ENCODE measurements at regions not wholly inside any gene's neighbourhood (a gene's known extent, or its start where the extent isn't known, plus 50 kb on each side); places are given as distances from the start of the nearest gene placed in this dataset.

DNA sequence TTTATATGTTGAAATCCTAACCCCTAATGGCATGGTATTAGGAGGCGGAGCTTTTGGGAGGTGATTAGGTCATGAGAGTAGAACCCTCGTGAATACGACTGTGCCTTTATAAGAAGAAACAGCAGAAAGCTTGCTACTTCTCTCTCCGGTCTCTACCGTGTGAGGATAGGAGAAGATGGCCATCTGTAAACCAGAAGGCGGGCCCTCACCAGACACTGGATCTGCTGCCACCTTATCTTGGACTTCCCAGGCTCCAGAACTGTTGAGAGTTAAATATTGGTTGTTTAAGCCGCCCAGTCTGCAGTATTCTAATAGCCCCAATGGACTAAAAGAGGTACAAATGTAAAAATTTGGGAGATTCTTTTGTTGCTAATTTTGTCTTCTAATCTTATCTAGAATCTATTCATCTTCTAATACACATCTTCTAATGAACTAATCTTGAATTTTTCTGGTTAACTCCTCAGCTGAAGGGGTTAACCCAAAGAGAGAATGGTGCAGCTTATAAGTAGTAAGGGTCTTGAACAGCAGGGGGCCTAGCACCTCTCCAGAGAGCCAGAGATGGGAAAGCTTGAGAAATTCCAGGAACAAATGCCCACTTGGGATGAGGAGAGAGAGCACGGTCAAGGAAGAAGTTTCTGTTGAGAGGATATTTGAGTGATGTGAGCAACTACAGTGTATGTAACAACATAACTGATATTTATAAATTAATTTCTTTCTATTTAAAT, 264.0 kb upstream of the GRIP1 start:
- DNase-seq = no peak
- no peak for TF ChIP-seq POLR2A (IDR thresholded peaks at IDR 0.05)
- TF ChIP-seq, protein P1, sequence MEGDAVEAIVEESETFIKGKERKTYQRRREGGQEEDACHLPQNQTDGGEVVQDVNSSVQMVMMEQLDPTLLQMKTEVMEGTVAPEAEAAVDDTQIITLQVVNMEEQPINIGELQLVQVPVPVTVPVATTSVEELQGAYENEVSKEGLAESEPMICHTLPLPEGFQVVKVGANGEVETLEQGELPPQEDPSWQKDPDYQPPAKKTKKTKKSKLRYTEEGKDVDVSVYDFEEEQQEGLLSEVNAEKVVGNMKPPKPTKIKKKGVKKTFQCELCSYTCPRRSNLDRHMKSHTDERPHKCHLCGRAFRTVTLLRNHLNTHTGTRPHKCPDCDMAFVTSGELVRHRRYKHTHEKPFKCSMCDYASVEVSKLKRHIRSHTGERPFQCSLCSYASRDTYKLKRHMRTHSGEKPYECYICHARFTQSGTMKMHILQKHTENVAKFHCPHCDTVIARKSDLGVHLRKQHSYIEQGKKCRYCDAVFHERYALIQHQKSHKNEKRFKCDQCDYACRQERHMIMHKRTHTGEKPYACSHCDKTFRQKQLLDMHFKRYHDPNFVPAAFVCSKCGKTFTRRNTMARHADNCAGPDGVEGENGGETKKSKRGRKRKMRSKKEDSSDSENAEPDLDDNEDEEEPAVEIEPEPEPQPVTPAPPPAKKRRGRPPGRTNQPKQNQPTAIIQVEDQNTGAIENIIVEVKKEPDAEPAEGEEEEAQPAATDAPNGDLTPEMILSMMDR (IDR thresholded peaks at IDR 0.05) = no peak
- Histone ChIP-seq H3K27me3 (no peaks in the 10 kb centered on the region), H3K4me3 (no peak overlapping the region), H3K4me1 (no peaks in the 10 kb centered on the region), H3K9me3 (no peaks in the 10 kb centered on the region), H3K27ac (no peak overlapping the region), H3K36me3 (ENCODE audit: low read depth, missing control alignments) (no peaks in the 10 kb centered on the region)
- intact Hi-C loops (cut with DNase I; ENCODE audit: low total_unique reads) = no loop called here
- WGBS, 2 donors = 91 to 92% methylated on average over 8 of the region's 8 CpGs

DNA sequence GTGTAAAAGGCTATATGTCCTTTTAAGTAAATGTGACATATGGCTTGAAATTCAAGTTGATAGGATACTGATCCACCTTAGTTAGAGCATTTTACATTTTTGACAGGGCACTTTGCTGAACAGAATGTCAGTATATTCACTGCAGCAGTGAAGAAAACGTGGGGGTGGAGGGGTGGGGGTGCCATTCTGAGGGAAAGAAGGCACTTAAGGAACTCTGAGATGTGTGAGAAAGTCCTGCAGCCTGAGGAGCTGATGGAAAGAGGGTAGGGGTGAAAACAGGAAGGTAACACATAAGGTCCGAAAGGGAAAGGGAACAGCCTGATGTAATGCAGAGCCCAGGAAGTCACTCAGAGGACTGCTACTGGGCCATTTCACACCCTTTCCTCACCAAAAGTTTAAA, 265.5 kb upstream of the GRIP1 start:
- H3K9me3 ChIP-seq = no peaks in the 10 kb centered on the region
- no peak for TF ChIP-seq POLR2A (IDR thresholded peaks at IDR 0.05)
- TF ChIP-seq, protein P1 (IDR thresholded peaks at IDR 0.05) = no peak
- H3K27ac ChIP-seq = no peak overlapping the region
- no peaks in the 10 kb centered on the region for H3K27me3 ChIP-seq
- WGBS, 2 donors = 65 to 72% methylated on average over 2 of the region's 2 CpGs
- no peaks in the 10 kb centered on the region for H3K36me3 ChIP-seq (ENCODE audit: low read depth, missing control alignments)
- no peak overlapping the region for H3K4me3 ChIP-seq
- no peaks in the 10 kb centered on the region for H3K4me1 ChIP-seq
- DNase-seq = no peak
- intact Hi-C loops (cut with DNase I; ENCODE audit: low total_unique reads) = no loop called here

DNA sequence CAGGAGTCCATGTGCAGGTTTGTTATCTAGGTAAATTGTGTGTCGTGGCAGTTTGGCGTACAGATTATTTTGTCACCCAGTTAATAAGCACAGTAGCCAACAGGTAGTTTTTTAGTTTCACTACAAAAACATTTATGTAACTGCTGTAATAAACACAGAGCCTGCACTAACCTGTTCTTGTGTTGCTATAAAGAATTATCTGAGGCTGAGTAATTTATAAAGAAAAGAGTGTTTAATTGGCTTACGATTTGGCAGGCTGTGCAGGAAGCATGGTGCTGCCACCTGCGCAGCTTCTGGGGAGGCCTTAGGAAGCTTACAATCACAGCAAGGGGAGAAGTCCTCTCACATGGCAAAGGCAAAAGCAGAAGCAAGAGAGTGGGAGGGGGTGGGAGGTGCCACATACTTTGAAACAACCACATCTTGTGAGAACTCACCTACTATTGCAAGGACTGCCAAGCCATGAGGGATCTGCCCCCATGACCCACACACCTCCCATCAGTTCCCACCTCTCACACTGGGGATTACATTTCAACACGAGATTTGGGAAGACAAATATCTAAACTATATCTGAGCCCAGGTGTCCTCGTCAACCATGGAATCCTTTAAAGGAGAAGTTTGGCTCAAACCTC, 266.4 kb upstream of the GRIP1 start:
- intact Hi-C loops (cut with DNase I; ENCODE audit: low total_unique reads) = no loop called here
- Histone ChIP-seq H3K36me3 (ENCODE audit: low read depth, missing control alignments) (no peaks in the 10 kb centered on the region), H3K27me3 (no peaks in the 10 kb centered on the region), H3K27ac (no peak overlapping the region), H3K4me1 (no peaks in the 10 kb centered on the region), H3K9me3 (no peaks in the 10 kb centered on the region), H3K4me3 (no peak overlapping the region)
- TF ChIP-seq POLR2A (IDR thresholded peaks at IDR 0.05) = no peak
- TF ChIP-seq, protein P1 (IDR thresholded peaks at IDR 0.05) = no peak
- 82 to 91% methylated on average over 6 of the region's 6 CpGs for WGBS, 2 donors
- DNase-seq = no peak

DNA sequence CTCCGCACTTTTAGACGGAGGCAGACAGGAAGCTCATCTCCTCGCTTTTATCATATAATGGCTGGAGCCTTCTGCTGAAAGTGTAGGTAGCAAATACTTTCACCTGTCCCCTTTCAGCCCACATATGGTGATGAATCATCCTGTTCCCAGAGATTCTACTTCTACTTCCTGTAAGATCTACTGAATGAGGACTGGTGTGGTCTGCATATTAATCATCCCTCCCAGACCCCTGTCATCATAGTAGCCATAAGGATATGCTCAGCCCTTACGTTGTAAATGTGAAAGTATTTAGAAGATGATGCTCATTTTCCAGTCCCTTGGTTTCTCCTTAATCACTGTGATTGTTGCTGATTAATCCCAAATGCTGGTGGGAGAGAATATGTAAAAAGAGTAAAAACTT, 268.2 kb upstream of the GRIP1 start:
- H3K27ac ChIP-seq = no peak overlapping the region
- H3K4me3 ChIP-seq = no peak overlapping the region
- H3K36me3 ChIP-seq (ENCODE audit: low read depth, missing control alignments) = no peaks in the 10 kb centered on the region
- no peak for DNase-seq
- no peaks in the 10 kb centered on the region for H3K27me3 ChIP-seq
- TF ChIP-seq, protein P1 (IDR thresholded peaks at IDR 0.05) = no peak
- TF ChIP-seq POLR2A (IDR thresholded peaks at IDR 0.05) = no peak
- intact Hi-C loops (cut with DNase I; ENCODE audit: low total_unique reads) = no loop called here
- H3K4me1 ChIP-seq = no peaks in the 10 kb centered on the region
- H3K9me3 ChIP-seq = no peaks in the 10 kb centered on the region
- WGBS, 2 donors = 66 to 88% methylated on average over 4 of the region's 4 CpGs

DNA sequence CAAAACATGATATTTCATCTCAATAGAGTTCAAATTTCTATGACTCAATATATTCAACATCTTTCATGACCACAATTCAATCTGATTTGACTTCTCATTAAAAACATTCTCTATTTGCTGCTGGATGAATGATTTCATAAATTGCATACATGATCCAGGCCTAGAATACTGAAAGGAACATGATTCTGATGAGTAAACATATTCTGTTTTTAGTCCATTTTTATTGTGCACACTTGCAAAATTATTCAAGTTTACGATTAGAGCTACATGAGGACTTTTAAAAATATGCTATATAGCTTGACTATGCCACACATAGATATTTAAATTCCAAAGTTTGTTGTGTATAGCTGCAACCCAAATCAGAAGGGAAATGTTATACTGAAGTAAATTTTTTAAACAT, 273.8 kb upstream of the GRIP1 start:
- Histone ChIP-seq H3K4me1 (no peaks in the 10 kb centered on the region), H3K9me3 (no peaks in the 10 kb centered on the region), H3K36me3 (ENCODE audit: low read depth, missing control alignments) (no peaks in the 10 kb centered on the region), H3K27ac (no peak overlapping the region), H3K4me3 (no peak overlapping the region), H3K27me3 (no peaks in the 10 kb centered on the region)
- no peak for DNase-seq
- 82 to 94% methylated on average over 1 of the region's 1 CpG for WGBS, 2 donors
- TF ChIP-seq POLR2A (IDR thresholded peaks at IDR 0.05) = no peak
- intact Hi-C loops (cut with DNase I; ENCODE audit: low total_unique reads) = no loop called here

Measured in testis (tissue), 2 donors.